NCI-H345 treated with DMSO at 0.1 percent for 48 hours (cell line): ENCODE measurements at regions not wholly inside any gene's neighbourhood (a gene's known extent, or its start where the extent isn't known, plus 50 kb on each side); places are given as distances from the start of the nearest gene placed in this dataset.

ENCODE experiments used
- DNase-seq: peaks from one replicate; lab custom pipeline; 2025; ENCODE audit not compliant: unreplicated experiment; lab: John Stamatoyannopoulos, UW

- DNase-seq: no peak
These were observed 495.5 kb upstream of the SGCD start for GRCh38 chr5:155831491-155831890.

GRCh38 chr5:155833287-155833686 lies 493.7 kb upstream of the SGCD start:
- no peak for DNase-seq

- DNase-seq: no peak
These were observed 492.5 kb upstream of the SGCD start for GRCh38 chr5:155834271-155834975.

- DNase-seq: no peak
These were observed 490.7 kb upstream of the SGCD start for GRCh38 chr5:155836089-155836803.

GRCh38 chr5:155838394-155838793 lies 488.6 kb upstream of the SGCD start:
- no peak for DNase-seq

- DNase-seq: no peak
These were observed 487.5 kb upstream of the SGCD start for GRCh38 chr5:155839251-155840037.

- no peak for DNase-seq
These were observed 482.4 kb upstream of the SGCD start for GRCh38 chr5:155844542-155844941.

- DNase-seq: no peak
These were observed 476.6 kb upstream of the SGCD start for GRCh38 chr5:155850370-155850769.

- DNase-seq: no peak
These were observed 460.0 kb upstream of the SGCD start for GRCh38 chr5:155866971-155867370.

- DNase-seq: no peak
These were observed 459.4 kb upstream of the SGCD start for GRCh38 chr5:155867522-155868088.

- no peak for DNase-seq
These were observed 456.3 kb upstream of the SGCD start for GRCh38 chr5:155870636-155871035.

- DNase-seq: no peak
These were observed 455.3 kb upstream of the SGCD start for GRCh38 chr5:155871623-155872022.

- DNase-seq: peak; percentile 23
These were observed 454.2 kb upstream of the SGCD start for GRCh38 chr5:155872629-155873220.

GRCh38 chr5:155878991-155879575 lies 447.9 kb upstream of the SGCD start:
- DNase-seq: no peak

- DNase-seq: peak; percentile 16
These were observed 442.9 kb upstream of the SGCD start for GRCh38 chr5:155884041-155884440.

GRCh38 chr5:155885199-155885598 lies 441.8 kb upstream of the SGCD start:
- DNase-seq: no peak

- no peak for DNase-seq
These were observed 440.5 kb upstream of the SGCD start for GRCh38 chr5:155886311-155887031.

- no peak for DNase-seq
These were observed 431.5 kb upstream of the SGCD start for GRCh38 chr5:155895484-155895883.

GRCh38 chr5:155897761-155898160 lies 429.2 kb upstream of the SGCD start:
- DNase-seq: no peak

GRCh38 chr5:155898284-155898683 lies 428.7 kb upstream of the SGCD start:
- DNase-seq: no peak
